ENCODE measurements at regions not wholly inside any gene's neighbourhood (a gene's known extent, or its start where the extent isn't known, plus 50 kb on each side); places are given as distances from the start of the nearest gene placed in this dataset.
A peak's percentile ranks its signal among the peaks of the same experiment; 100 is the strongest.

DNA sequence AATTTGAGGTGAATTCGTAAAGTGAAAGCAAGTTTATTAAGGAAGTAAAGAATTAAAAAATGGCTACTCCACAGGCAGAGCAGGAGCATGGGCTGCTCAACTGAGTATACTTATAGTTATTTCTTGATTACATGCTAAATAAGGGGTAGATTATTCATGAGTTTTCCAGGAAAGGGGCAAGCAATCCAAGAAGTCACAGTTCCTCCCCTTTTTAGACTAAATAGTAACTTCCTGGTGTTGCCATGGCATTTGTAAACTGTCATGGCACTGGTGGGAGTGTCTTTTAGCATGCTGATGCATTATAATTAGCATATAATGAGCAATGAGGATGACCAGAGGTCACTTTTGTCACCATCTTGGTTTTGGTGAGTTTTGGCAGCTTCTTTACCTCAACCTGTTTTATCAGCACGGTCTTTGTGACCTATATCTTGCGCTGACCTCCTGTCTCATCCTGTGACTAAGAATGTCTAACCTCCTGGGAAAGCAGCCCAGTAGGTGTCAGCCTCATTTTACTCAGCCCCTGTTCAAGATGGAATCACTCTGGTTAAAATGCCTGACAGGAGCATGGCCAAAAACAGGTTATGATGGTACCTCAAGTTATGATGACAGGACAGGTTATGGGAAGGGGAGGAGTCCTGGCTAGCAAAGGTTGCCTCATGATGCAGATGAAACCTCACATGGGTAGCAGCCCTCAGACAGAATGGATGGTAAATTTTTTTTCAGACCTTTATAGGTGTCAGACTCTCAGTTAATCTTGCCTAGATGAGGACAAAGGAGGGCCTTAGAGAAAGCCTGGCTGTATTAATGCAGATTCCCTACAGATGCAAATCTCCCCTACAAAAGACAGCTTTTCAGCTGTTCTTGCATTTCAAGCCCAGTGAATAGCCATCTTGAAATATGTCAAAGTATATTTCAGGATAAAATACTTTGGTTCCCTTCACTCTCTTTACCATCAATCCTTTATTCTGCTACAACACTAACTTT lies 49.7 kb downstream of the SIPA1L2 start:
- Histone ChIP-seq H3K27ac (ENCODE audit: control insufficient read depth, insufficient read depth, low read length) (no peak overlapping the region), H3K4me2 (ENCODE audit: control insufficient read depth, extremely low read depth, insufficient read depth, low read depth, low read length) (no peak overlapping the region), H3K9me3 (ENCODE audit: control insufficient read depth, low read depth, low read length) (no peaks in the 10 kb centered on the region), H3K4me3 (ENCODE audit: control insufficient read depth in 2 of 3, extremely low read depth in 1 of 3, insufficient read depth in 2 of 3, low read depth in 1 of 3, low read length in 3 of 3) (no peak overlapping the region), H3K27me3 (ENCODE audit: control insufficient read depth, extremely low read depth, insufficient read depth, low read length) (no peaks in the 10 kb centered on the region), H3K36me3 (ENCODE audit: control insufficient read depth in 2 of 2, extremely low read depth in 1 of 2, insufficient read depth in 2 of 2, low read length in 2 of 2) (no peaks in the 10 kb centered on the region), H3K9me1 (ENCODE audit: control insufficient read depth, extremely low read depth, insufficient read depth, low read length) (no peaks in the 10 kb centered on the region), H2AFZ (ENCODE audit: control insufficient read depth, low read length) (no peak overlapping the region), H3K79me2 (ENCODE audit: control insufficient read depth, insufficient read depth, low read length) (no peaks in the 10 kb centered on the region), H3K9ac (ENCODE audit: control insufficient read depth, extremely low read depth, insufficient read depth, low read length) (no peak overlapping the region), H4K20me1 (ENCODE audit: control insufficient read depth, extremely low read depth, insufficient read depth, low read length) (no peaks in the 10 kb centered on the region), H3K4me1 (ENCODE audit: control insufficient read depth, extremely low read depth, insufficient read depth, low read length) (peaks cover 2% of the 10 kb centered on the region)
- peak; percentile 29 for FAIRE-seq
- dilution Hi-C loops (cut with MboI; ENCODE audit: extremely low pct_ligation_motif_present, low sequenced_read_pairs), result no loop called here
- TF ChIP-seq EZH2 (IDR thresholded peaks at IDR 0.05; ENCODE audit: low read length), result no peak
- TF ChIP-seq, protein P1, sequence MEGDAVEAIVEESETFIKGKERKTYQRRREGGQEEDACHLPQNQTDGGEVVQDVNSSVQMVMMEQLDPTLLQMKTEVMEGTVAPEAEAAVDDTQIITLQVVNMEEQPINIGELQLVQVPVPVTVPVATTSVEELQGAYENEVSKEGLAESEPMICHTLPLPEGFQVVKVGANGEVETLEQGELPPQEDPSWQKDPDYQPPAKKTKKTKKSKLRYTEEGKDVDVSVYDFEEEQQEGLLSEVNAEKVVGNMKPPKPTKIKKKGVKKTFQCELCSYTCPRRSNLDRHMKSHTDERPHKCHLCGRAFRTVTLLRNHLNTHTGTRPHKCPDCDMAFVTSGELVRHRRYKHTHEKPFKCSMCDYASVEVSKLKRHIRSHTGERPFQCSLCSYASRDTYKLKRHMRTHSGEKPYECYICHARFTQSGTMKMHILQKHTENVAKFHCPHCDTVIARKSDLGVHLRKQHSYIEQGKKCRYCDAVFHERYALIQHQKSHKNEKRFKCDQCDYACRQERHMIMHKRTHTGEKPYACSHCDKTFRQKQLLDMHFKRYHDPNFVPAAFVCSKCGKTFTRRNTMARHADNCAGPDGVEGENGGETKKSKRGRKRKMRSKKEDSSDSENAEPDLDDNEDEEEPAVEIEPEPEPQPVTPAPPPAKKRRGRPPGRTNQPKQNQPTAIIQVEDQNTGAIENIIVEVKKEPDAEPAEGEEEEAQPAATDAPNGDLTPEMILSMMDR (optimal IDR thresholded peaks at IDR 0.05 in 1 of 3, IDR thresholded peaks at IDR 0.05 in 1 of 3, conservative IDR thresholded peaks at IDR 0.05 in 1 of 3; ENCODE audit: extremely low read depth in 1 of 3, insufficient read depth in 2 of 3, low read length in 3 of 3), result no peak
- DNase-seq (ENCODE audit: low read depth, low spot score), result no peak

DNA sequence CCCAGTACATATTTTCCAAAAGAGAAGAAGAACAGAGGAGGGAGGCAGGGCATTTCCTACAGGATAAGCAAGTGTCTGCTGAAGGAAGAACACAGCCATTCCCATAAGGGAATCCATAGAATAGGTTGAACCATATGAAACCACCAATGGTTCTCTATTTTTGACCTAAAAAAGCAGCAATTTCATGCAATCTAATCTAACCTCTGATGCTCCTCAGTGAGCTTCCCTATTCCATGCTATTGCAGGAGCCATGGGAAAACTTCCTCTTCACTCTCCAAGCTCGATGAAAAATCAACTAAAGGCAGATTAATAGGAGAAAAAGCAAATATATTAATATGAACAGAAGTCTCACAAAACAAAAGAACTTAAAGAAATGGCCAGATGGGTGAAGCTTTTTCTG lies 50.5 kb downstream of the SIPA1L2 start:
- no peak overlapping the region for H3K4me2 ChIP-seq (ENCODE audit: control insufficient read depth, extremely low read depth, insufficient read depth, low read depth, low read length)
- H4K20me1 ChIP-seq (ENCODE audit: control insufficient read depth, extremely low read depth, insufficient read depth, low read length), result no peaks in the 10 kb centered on the region
- no peak for FAIRE-seq
- DNase-seq (ENCODE audit: low read depth, low spot score), result no peak
- dilution Hi-C loops (cut with MboI; ENCODE audit: extremely low pct_ligation_motif_present, low sequenced_read_pairs), result no loop called here
- no peaks in the 10 kb centered on the region for H3K79me2 ChIP-seq (ENCODE audit: control insufficient read depth, insufficient read depth, low read length)
- H3K36me3 ChIP-seq (ENCODE audit: control insufficient read depth in 2 of 2, extremely low read depth in 1 of 2, insufficient read depth in 2 of 2, low read length in 2 of 2), result no peaks in the 10 kb centered on the region
- H3K9me3 ChIP-seq (ENCODE audit: control insufficient read depth, low read depth, low read length), result no peaks in the 10 kb centered on the region
- H3K4me1 ChIP-seq (ENCODE audit: control insufficient read depth, extremely low read depth, insufficient read depth, low read length), result peaks cover 5% of the 10 kb centered on the region
- H3K4me3 ChIP-seq (ENCODE audit: control insufficient read depth in 2 of 3, extremely low read depth in 1 of 3, insufficient read depth in 2 of 3, low read depth in 1 of 3, low read length in 3 of 3), result no peak overlapping the region
- TF ChIP-seq, protein P1 (optimal IDR thresholded peaks at IDR 0.05 in 1 of 3, IDR thresholded peaks at IDR 0.05 in 1 of 3, conservative IDR thresholded peaks at IDR 0.05 in 1 of 3; ENCODE audit: extremely low read depth in 1 of 3, insufficient read depth in 2 of 3, low read length in 3 of 3), result no peak
- TF ChIP-seq EZH2 (IDR thresholded peaks at IDR 0.05; ENCODE audit: low read length), result no peak
- no peaks in the 10 kb centered on the region for H3K27me3 ChIP-seq (ENCODE audit: control insufficient read depth, extremely low read depth, insufficient read depth, low read length)
- H3K9me1 ChIP-seq (ENCODE audit: control insufficient read depth, extremely low read depth, insufficient read depth, low read length), result no peaks in the 10 kb centered on the region
- no peak overlapping the region for H3K27ac ChIP-seq (ENCODE audit: control insufficient read depth, insufficient read depth, low read length)
- no peak overlapping the region for H2AFZ ChIP-seq (ENCODE audit: control insufficient read depth, low read length)
- no peak overlapping the region for H3K9ac ChIP-seq (ENCODE audit: control insufficient read depth, extremely low read depth, insufficient read depth, low read length)

All from keratinocyte (primary cell).